Fibroblast of villous mesenchyme (primary cell): ENCODE measurements at regions not wholly inside any gene's neighbourhood (a gene's known extent, or its start where the extent isn't known, plus 50 kb on each side); places are given as distances from the start of the nearest gene placed in this dataset.

Experiments used
- DNase-seq: peaks from one replicate; pipeline ENCODE4 v3.0.0-alpha.2; 2010; ENCODE audit warnings: low read depth
- H3K4me3 ChIP-seq: 2 replicates; pipeline ENCODE4 v1.5.1; 2011; ENCODE audit warnings: low read depth, mild to moderate bottlenecking, low read length
- CTCF ChIP-seq: IDR thresholded peaks from 2 replicates; pipeline ENCODE4 v1.5.1; 2012; ENCODE audit warnings: low read depth, mild to moderate bottlenecking, low read length; ENCODE audit not compliant: insufficient read depth

GRCh38 chr1:91575909-91576519 lies 75.4 kb downstream of the CDC7 start:
- no peak for TF ChIP-seq CTCF
- DNase-seq = no peak

GRCh38 chr1:91578320-91579109 lies 77.9 kb downstream of the CDC7 start:
- DNase-seq = no peak
- no peak for TF ChIP-seq CTCF
- H3K4me3 ChIP-seq = no peak overlapping the region

More at GRCh38 chr1:91575909-91576519, 75.4 kb downstream of the CDC7 start:
- no peak overlapping the region for H3K4me3 ChIP-seq

- H3K4me3 ChIP-seq = no peak overlapping the region
- TF ChIP-seq CTCF = no peak
- DNase-seq = peak; percentile 47
Measured at GRCh38 chr1:91579658-91580228, 79.1 kb downstream of the CDC7 start.

GRCh38 chr1:91582431-91582921 lies 81.8 kb downstream of the CDC7 start:
- H3K4me3 ChIP-seq = no peak overlapping the region
- DNase-seq = peak; percentile 97
- TF ChIP-seq CTCF = no peak

GRCh38 chr1:91583326-91583755 lies 82.7 kb downstream of the CDC7 start:
- TF ChIP-seq CTCF = no peak
- no peak overlapping the region for H3K4me3 ChIP-seq
- DNase-seq = peak; percentile 95

- DNase-seq = no peak
- H3K4me3 ChIP-seq = no peak overlapping the region
- no peak for TF ChIP-seq CTCF
Measured at GRCh38 chr1:91584309-91584708, 83.7 kb downstream of the CDC7 start.
